ENCODE measurements at regions not wholly inside any gene's neighbourhood (a gene's known extent, or its start where the extent isn't known, plus 50 kb on each side); places are given as distances from the start of the nearest gene placed in this dataset.

- no peak for DNase-seq
- intact Hi-C loops (cut with DNase I), result no loop called here
- Histone ChIP-seq H3K4me3 (no peak overlapping the region), H3K27ac (no peak overlapping the region), H3K36me3 (no peaks in the 10 kb centered on the region), H3K9me3 (no peaks in the 10 kb centered on the region), H3K27me3 (no peaks in the 10 kb centered on the region), H3K4me1 (no peaks in the 10 kb centered on the region)
- TF ChIP-seq CTCF (IDR thresholded peaks at IDR 0.05), result no peak
- no peak for TF ChIP-seq POLR2A (IDR thresholded peaks at IDR 0.05)
- peak in 2 of 4 donors; percentile 28 to 36 for ATAC-seq
- WGBS (ENCODE audit: insufficient coverage, low coverage, low lambda C conversion rate, missing lambda C conversion rate), result 31% methylated on average over 3 of the region's 3 CpGs
These were observed 140.4 kb downstream of the DKK1 start for GRCh38 chr10:52454491-52454890.

- WGBS (ENCODE audit: insufficient coverage, low coverage, low lambda C conversion rate, missing lambda C conversion rate), result 39% methylated on average over 3 of the region's 3 CpGs
- Histone ChIP-seq H3K9me3 (no peaks in the 10 kb centered on the region), H3K36me3 (no peaks in the 10 kb centered on the region), H3K4me3 (no peak overlapping the region), H3K27ac (no peak overlapping the region), H3K27me3 (no peaks in the 10 kb centered on the region), H3K4me1 (no peaks in the 10 kb centered on the region)
- intact Hi-C loops (cut with DNase I), result no loop called here
- DNase-seq (no peak), ATAC-seq (no peak)
- no peak for TF ChIP-seq POLR2A (IDR thresholded peaks at IDR 0.05)
- no peak for TF ChIP-seq CTCF (IDR thresholded peaks at IDR 0.05)
These were observed 141.0 kb downstream of the DKK1 start for GRCh38 chr10:52455098-52455497.

- H3K9me3 ChIP-seq, result no peaks in the 10 kb centered on the region
- ATAC-seq (no peak), DNase-seq (no peak)
- no peaks in the 10 kb centered on the region for H3K27me3 ChIP-seq
- no peaks in the 10 kb centered on the region for H3K36me3 ChIP-seq
- no peaks in the 10 kb centered on the region for H3K4me1 ChIP-seq
- TF ChIP-seq POLR2A (IDR thresholded peaks at IDR 0.05), result no peak
- no peak for TF ChIP-seq CTCF (IDR thresholded peaks at IDR 0.05)
- no peak overlapping the region for H3K4me3 ChIP-seq
- H3K27ac ChIP-seq, result no peak overlapping the region
- intact Hi-C loops (cut with DNase I), result no loop called here
These were observed 145.0 kb downstream of the DKK1 start for GRCh38 chr10:52459097-52459496.

GRCh38 chr10:52463826-52464225 is 149.7 kb downstream of the DKK1 start:
- ATAC-seq, result peak; percentile 13 to 56 (median 42)
- intact Hi-C loops (cut with DNase I), result no loop called here

More at GRCh38 chr10:52463826-52464225, 149.7 kb downstream of the DKK1 start:
- H3K27me3 ChIP-seq, result no peaks in the 10 kb centered on the region
- H3K9me3 ChIP-seq, result no peaks in the 10 kb centered on the region
- no peak for TF ChIP-seq CTCF (IDR thresholded peaks at IDR 0.05)
- TF ChIP-seq POLR2A (IDR thresholded peaks at IDR 0.05), result no peak
- WGBS (ENCODE audit: insufficient coverage, low coverage, low lambda C conversion rate, missing lambda C conversion rate), result 9% methylated on average over 1 of the region's 1 CpG
- H3K36me3 ChIP-seq, result no peaks in the 10 kb centered on the region
- H3K4me1 ChIP-seq, result no peaks in the 10 kb centered on the region
- no peak overlapping the region for H3K4me3 ChIP-seq
- H3K27ac ChIP-seq, result no peak overlapping the region
- no peak for DNase-seq
